NCI-H2227 treated with DMSO at 0.1 percent for 48 hours (cell line): ENCODE measurements at regions not wholly inside any gene's neighbourhood (a gene's known extent, or its start where the extent isn't known, plus 50 kb on each side); places are given as distances from the start of the nearest gene placed in this dataset.

Experiments
- DNase-seq: peaks from one replicate; lab custom pipeline; 2025; lab: John Stamatoyannopoulos, UW

GRCh38 chr15:95370291-95370690 lies 960.2 kb upstream of the NR2F2 start:
- DNase-seq, result no peak

GRCh38 chr15:95371664-95372063 lies 958.8 kb upstream of the NR2F2 start:
- DNase-seq, result no peak

- DNase-seq, result no peak
Measured at GRCh38 chr15:95375281-95375680, 955.2 kb upstream of the NR2F2 start.

GRCh38 chr15:95377258-95377852 lies 953.1 kb upstream of the NR2F2 start:
- DNase-seq, result no peak

- DNase-seq, result no peak
Measured at GRCh38 chr15:95394186-95395067, 936.1 kb upstream of the NR2F2 start.

GRCh38 chr15:95400428-95400827 lies 930.1 kb upstream of the NR2F2 start:
- DNase-seq, result no peak

- no peak for DNase-seq
Measured at GRCh38 chr15:95401587-95401986, 928.9 kb upstream of the NR2F2 start.

GRCh38 chr15:95405447-95405846 lies 925.1 kb upstream of the NR2F2 start:
- DNase-seq, result no peak

GRCh38 chr15:95407534-95407933 lies 923.0 kb upstream of the NR2F2 start:
- DNase-seq, result no peak

- no peak for DNase-seq
Measured at GRCh38 chr15:95409211-95409610, 921.3 kb upstream of the NR2F2 start.

- DNase-seq, result no peak
Measured at GRCh38 chr15:95409626-95410310, 920.7 kb upstream of the NR2F2 start.

- DNase-seq, result no peak
Measured at GRCh38 chr15:95410757-95411156, 919.7 kb upstream of the NR2F2 start.

- no peak for DNase-seq
Measured at GRCh38 chr15:95416576-95416975, 913.9 kb upstream of the NR2F2 start.

- no peak for DNase-seq
Measured at GRCh38 chr15:95417761-95418160, 912.7 kb upstream of the NR2F2 start.

GRCh38 chr15:95422255-95422654 lies 908.2 kb upstream of the NR2F2 start:
- no peak for DNase-seq

GRCh38 chr15:95425859-95426258 lies 904.6 kb upstream of the NR2F2 start:
- no peak for DNase-seq

- no peak for DNase-seq
Measured at GRCh38 chr15:95429345-95429744, 901.2 kb upstream of the NR2F2 start.

- no peak for DNase-seq
Measured at GRCh38 chr15:95431518-95431917, 899.0 kb upstream of the NR2F2 start.

GRCh38 chr15:95432878-95433405 lies 897.6 kb upstream of the NR2F2 start:
- DNase-seq, result no peak

- DNase-seq, result no peak
Measured at GRCh38 chr15:95439922-95440376, 890.6 kb upstream of the NR2F2 start.

- no peak for DNase-seq
Measured at GRCh38 chr15:95440712-95441111, 889.8 kb upstream of the NR2F2 start.

GRCh38 chr15:95442107-95442719 lies 888.3 kb upstream of the NR2F2 start:
- DNase-seq, result no peak
